ENCODE measurements at regions not wholly inside any gene's neighbourhood (a gene's known extent, or its start where the extent isn't known, plus 50 kb on each side); places are given as distances from the start of the nearest gene placed in this dataset.

DNA sequence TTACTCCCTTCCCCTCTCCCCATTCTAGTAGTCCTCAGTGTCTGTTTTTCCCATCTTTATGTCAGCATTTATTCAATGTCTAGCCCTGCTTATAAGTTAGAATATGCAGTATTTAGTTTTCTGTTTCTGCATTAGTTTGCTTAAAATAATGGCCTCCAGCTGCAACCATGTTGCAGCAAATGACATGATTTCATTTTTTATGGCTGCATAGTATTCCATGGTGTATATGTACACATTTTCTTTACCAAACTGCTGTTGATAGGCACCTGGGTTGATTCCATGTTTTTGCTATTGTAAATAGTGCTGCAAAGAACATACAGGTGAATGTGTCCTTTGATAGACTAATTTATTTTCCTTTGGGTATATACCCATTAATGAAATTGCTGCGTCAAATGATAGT is 267.7 kb downstream of the SRGAP2C start:
- H3K36me3 ChIP-seq (ENCODE audit: control insufficient read depth, insufficient read depth, low read length), result no peaks in the 10 kb centered on the region
- no peak overlapping the region for H4K8ac ChIP-seq (ENCODE audit: low read depth in 2 of 2, low read length in 2 of 2)
- H4K20me1 ChIP-seq (ENCODE audit: insufficient read depth, low read length), result no peaks in the 10 kb centered on the region
- H3K4me2 ChIP-seq (ENCODE audit: low read depth, low read length), result no peak overlapping the region
- H3K27me3 ChIP-seq (ENCODE audit: control insufficient read depth, insufficient read depth, low read length), result no peaks in the 10 kb centered on the region; the same call in 1 of the 2 replicates
- H2AFZ ChIP-seq (replicated peaks; ENCODE audit: low read length, poor library complexity), result no peak overlapping the region
- TF ChIP-seq RAD21 (IDR thresholded peaks at IDR 0.05; ENCODE audit: low read length) (no peak), NFE2L2 (IDR thresholded peaks at IDR 0.05; ENCODE audit: low read depth, low read length) (no peak), MAFK (IDR thresholded peaks at IDR 0.05; ENCODE audit: low read depth, low read length) (no peak), RFX5 (IDR thresholded peaks at IDR 0.05; ENCODE audit: low read depth, low read length) (no peak), SMC3 (IDR thresholded peaks at IDR 0.05; ENCODE audit: low read depth, low read length) (no peak), POLR2A (IDR thresholded peaks at IDR 0.05; ENCODE audit: low read depth, low read length) (no peak), MXI1 (IDR thresholded peaks at IDR 0.05; ENCODE audit: borderline replicate concordance, low read depth, low read length) (no peak), MAZ (IDR thresholded peaks at IDR 0.05; ENCODE audit: borderline replicate concordance, low read depth, low read length) (no peak), CHD1 (IDR thresholded peaks at IDR 0.05; ENCODE audit: low read depth, low read length) (no peak), FOS (IDR thresholded peaks at IDR 0.05; ENCODE audit: low read depth, low read length) (no peak), ELK1 (IDR thresholded peaks at IDR 0.05; ENCODE audit: borderline replicate concordance, low read depth, low read length) (no peak)
- TF ChIP-seq, protein P1, sequence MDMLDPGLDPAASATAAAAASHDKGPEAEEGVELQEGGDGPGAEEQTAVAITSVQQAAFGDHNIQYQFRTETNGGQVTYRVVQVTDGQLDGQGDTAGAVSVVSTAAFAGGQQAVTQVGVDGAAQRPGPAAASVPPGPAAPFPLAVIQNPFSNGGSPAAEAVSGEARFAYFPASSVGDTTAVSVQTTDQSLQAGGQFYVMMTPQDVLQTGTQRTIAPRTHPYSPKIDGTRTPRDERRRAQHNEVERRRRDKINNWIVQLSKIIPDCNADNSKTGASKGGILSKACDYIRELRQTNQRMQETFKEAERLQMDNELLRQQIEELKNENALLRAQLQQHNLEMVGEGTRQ (IDR thresholded peaks at IDR 0.05; ENCODE audit: low read depth, low read length), result no peak
- no peak overlapping the region for H2BK120ac ChIP-seq (ENCODE audit: low read depth, low read length)
- no peak overlapping the region for H2BK20ac ChIP-seq (ENCODE audit: low read depth, low read length)
- H2AK5ac ChIP-seq (ENCODE audit: low read depth, low read length), result no peak overlapping the region
- no TSS peak for BruUV-seq (replicated peaks)
- H2BK5ac ChIP-seq (ENCODE audit: low read depth, low read length, poor library complexity, severe bottlenecking), result no peak overlapping the region
- H3K9me1 ChIP-seq (ENCODE audit: insufficient read depth, low read length), result no peaks in the 10 kb centered on the region
- ChIA-PET CTCF (no interaction called here), POLR2A (ENCODE audit: unreplicated experiment) (no interaction called here)
- H4K91ac ChIP-seq (ENCODE audit: insufficient read depth, low read depth, low read length), result no peak overlapping the region
- no peak overlapping the region for H3K14ac ChIP-seq (replicated peaks; ENCODE audit: low read depth, low read length)
- H3K9me3 ChIP-seq (ENCODE audit: control insufficient read depth, insufficient read depth, low read length), result no peaks in the 10 kb centered on the region
- no peaks in the 10 kb centered on the region for H3K79me1 ChIP-seq (ENCODE audit: low read depth in 1 of 2, low read length in 2 of 2)
- no peak overlapping the region for H3K4ac ChIP-seq (ENCODE audit: low read depth, low read length)
- no peak overlapping the region for H3K27ac ChIP-seq (ENCODE audit: insufficient read depth, low read length)
- H3K56ac ChIP-seq (ENCODE audit: extremely low read depth, insufficient read depth, low read length), result no peak overlapping the region
- H2AK9ac ChIP-seq (replicated peaks; ENCODE audit: low read depth, low read length, poor library complexity), result no peak overlapping the region
- ATAC-seq (ENCODE audit: low read depth), result no peak
- in situ Hi-C loops (cut with MboI; ENCODE audit: low sequenced_read_pairs) (no loop called here), intact Hi-C loops (cut with micrococcal nuclease) (no loop called here), dilution Hi-C loops (cut with HindIII; ENCODE audit: low sequenced_read_pairs, unreplicated experiment) (no loop called here)
- no peak overlapping the region for H3K23ac ChIP-seq (ENCODE audit: low read depth, low read length)
- no peak overlapping the region for H3K18ac ChIP-seq (ENCODE audit: low read depth, low read length)
- no peak overlapping the region for H4K5ac ChIP-seq (ENCODE audit: low read depth, low read length)
- DNase-seq, result no peak
- H3K9ac ChIP-seq (ENCODE audit: low read depth, low read length), result no peak overlapping the region
- H2BK15ac ChIP-seq (ENCODE audit: low read depth, low read length), result no peak overlapping the region
- no peaks in the 10 kb centered on the region for H3K4me1 ChIP-seq (ENCODE audit: control insufficient read depth, insufficient read depth, low read length)
- no peak overlapping the region for H3K4me3 ChIP-seq (ENCODE audit: insufficient read depth, low read depth, low read length)
- no CpG with 5 or more reads among the region's 1 CpG for WGBS, 2 experiments (ENCODE audit: extremely low coverage in 2 of 2, insufficient read length in 1 of 2)
